ENCODE measurements at regions not wholly inside any gene's neighbourhood (a gene's known extent, or its start where the extent isn't known, plus 50 kb on each side); places are given as distances from the start of the nearest gene placed in this dataset.

DNA sequence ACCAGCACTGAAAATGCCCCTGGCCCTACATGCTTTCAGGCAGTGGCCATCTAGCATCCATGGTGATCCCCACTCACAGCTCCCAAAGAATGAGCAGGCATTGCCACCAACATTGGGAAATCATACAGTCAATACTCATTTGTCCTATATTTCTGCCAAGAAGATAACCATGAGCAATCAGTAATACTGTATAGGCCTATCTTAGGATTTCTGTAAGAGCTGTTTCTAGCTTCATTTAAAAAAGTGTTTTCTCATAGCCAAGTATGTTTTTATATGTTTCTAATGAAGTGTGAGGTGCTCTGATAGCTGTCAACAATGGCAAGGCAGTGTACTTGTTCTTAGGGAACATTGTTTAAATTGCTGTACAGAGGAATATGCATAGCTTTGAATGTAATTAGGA, 428.7 kb downstream of the FGF9 start:
- DNase-seq (ENCODE audit: low read depth, low spot score) (no peak), ATAC-seq (no peak)
- no TSS peak for BruUV-seq (replicated peaks)
- Histone ChIP-seq H3K4me1 (ENCODE audit: control insufficient read depth, insufficient read depth, low read length) (no peaks in the 10 kb centered on the region), H3K4me3 (ENCODE audit: low read depth in 2 of 2, low read length in 2 of 2) (no peak overlapping the region), H3K36me3 (ENCODE audit: control insufficient read depth, insufficient read depth, low read length) (no peaks in the 10 kb centered on the region), H3K27me3 (ENCODE audit: control insufficient read depth, insufficient read depth, low read length) (no peaks in the 10 kb centered on the region), H3K27ac (ENCODE audit: low read length) (no peak overlapping the region), H3K9me3 (ENCODE audit: control insufficient read depth, insufficient read depth, low read depth, low read length) (no peaks in the 10 kb centered on the region)
- intact Hi-C loops (cut with micrococcal nuclease; ENCODE audit: unreplicated experiment) (no loop called here), in situ Hi-C loops (cut with HindIII; ENCODE audit: low pct_unique_long_range_greater_than_20kb, low sequenced_read_pairs) (no loop called here)
- TF ChIP-seq POLR2AphosphoS5 (IDR thresholded peaks at IDR 0.05; ENCODE audit: low read depth, low read length) (no peak), CTCF (IDR thresholded peaks at IDR 0.05) (no peak), TCF7L2 (IDR thresholded peaks at IDR 0.05; ENCODE audit: low read depth, low read length) (no peak), SIN3A (IDR thresholded peaks at IDR 0.05; ENCODE audit: borderline replicate concordance, insufficient read depth, low read depth, low read length) (no peak)
- TF ChIP-seq, protein P1, sequence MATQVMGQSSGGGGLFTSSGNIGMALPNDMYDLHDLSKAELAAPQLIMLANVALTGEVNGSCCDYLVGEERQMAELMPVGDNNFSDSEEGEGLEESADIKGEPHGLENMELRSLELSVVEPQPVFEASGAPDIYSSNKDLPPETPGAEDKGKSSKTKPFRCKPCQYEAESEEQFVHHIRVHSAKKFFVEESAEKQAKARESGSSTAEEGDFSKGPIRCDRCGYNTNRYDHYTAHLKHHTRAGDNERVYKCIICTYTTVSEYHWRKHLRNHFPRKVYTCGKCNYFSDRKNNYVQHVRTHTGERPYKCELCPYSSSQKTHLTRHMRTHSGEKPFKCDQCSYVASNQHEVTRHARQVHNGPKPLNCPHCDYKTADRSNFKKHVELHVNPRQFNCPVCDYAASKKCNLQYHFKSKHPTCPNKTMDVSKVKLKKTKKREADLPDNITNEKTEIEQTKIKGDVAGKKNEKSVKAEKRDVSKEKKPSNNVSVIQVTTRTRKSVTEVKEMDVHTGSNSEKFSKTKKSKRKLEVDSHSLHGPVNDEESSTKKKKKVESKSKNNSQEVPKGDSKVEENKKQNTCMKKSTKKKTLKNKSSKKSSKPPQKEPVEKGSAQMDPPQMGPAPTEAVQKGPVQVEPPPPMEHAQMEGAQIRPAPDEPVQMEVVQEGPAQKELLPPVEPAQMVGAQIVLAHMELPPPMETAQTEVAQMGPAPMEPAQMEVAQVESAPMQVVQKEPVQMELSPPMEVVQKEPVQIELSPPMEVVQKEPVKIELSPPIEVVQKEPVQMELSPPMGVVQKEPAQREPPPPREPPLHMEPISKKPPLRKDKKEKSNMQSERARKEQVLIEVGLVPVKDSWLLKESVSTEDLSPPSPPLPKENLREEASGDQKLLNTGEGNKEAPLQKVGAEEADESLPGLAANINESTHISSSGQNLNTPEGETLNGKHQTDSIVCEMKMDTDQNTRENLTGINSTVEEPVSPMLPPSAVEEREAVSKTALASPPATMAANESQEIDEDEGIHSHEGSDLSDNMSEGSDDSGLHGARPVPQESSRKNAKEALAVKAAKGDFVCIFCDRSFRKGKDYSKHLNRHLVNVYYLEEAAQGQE (IDR thresholded peaks at IDR 0.05; ENCODE audit: insufficient read depth in 1 of 2, low read depth in 2 of 2, low read length in 1 of 2) = no peak
- ChIA-PET POLR2A (no interaction called here), CTCF (no interaction called here)

GRCh38 chr13:22102271-22102670, 431.4 kb downstream of the FGF9 start:
- Histone ChIP-seq H3K4me1 (ENCODE audit: control insufficient read depth, insufficient read depth, low read length) (no peaks in the 10 kb centered on the region), H3K27ac (ENCODE audit: low read length) (no peak overlapping the region), H3K27me3 (ENCODE audit: control insufficient read depth, insufficient read depth, low read length) (no peaks in the 10 kb centered on the region), H3K4me3 (ENCODE audit: low read depth in 2 of 2, low read length in 2 of 2) (no peak overlapping the region), H3K9me3 (ENCODE audit: control insufficient read depth, insufficient read depth, low read depth, low read length) (no peaks in the 10 kb centered on the region), H3K36me3 (ENCODE audit: control insufficient read depth, insufficient read depth, low read length) (no peaks in the 10 kb centered on the region)
- POLR2A ChIA-PET = no interaction called here
- no peak for TF ChIP-seq POLR2AphosphoS5 (IDR thresholded peaks at IDR 0.05; ENCODE audit: low read depth, low read length)
- no peak for TF ChIP-seq TCF7L2 (IDR thresholded peaks at IDR 0.05; ENCODE audit: low read depth, low read length)
- TF ChIP-seq SIN3A (IDR thresholded peaks at IDR 0.05; ENCODE audit: borderline replicate concordance, insufficient read depth, low read depth, low read length) = no peak
- TF ChIP-seq, protein P1 (IDR thresholded peaks at IDR 0.05; ENCODE audit: insufficient read depth in 1 of 2, low read depth in 2 of 2, low read length in 1 of 2) = no peak
- TF ChIP-seq CTCF (IDR thresholded peaks at IDR 0.05) = no peak
- intact Hi-C loops (cut with micrococcal nuclease; ENCODE audit: unreplicated experiment) = no loop called here
- no peak for DNase-seq (ENCODE audit: low read depth, low spot score)
- in situ Hi-C loops (cut with HindIII; ENCODE audit: low pct_unique_long_range_greater_than_20kb, low sequenced_read_pairs) = no loop called here
- BruUV-seq (replicated peaks) = no TSS peak
- CTCF ChIA-PET = no interaction called here
- no peak for ATAC-seq
